HG03135 (cell line): ENCODE measurements at regions not wholly inside any gene's neighbourhood (a gene's known extent, or its start where the extent isn't known, plus 50 kb on each side); places are given as distances from the start of the nearest gene placed in this dataset.

Experiments
- ATAC-seq: cut with Tn5 transposase; IDR thresholded peaks from one replicate; pipeline ENCODE4 v1.9.1; 2021; ENCODE audit warnings: mild to moderate bottlenecking, moderate library complexity; ENCODE audit not compliant: unreplicated experiment

- no peak for ATAC-seq
Observed at GRCh38 chrX:4935401-4935800, 1222.0 kb upstream of the PRKX start.

GRCh38 chrX:4932790-4933189 is 1219.3 kb upstream of the PRKX start:
- ATAC-seq = no peak

DNA sequence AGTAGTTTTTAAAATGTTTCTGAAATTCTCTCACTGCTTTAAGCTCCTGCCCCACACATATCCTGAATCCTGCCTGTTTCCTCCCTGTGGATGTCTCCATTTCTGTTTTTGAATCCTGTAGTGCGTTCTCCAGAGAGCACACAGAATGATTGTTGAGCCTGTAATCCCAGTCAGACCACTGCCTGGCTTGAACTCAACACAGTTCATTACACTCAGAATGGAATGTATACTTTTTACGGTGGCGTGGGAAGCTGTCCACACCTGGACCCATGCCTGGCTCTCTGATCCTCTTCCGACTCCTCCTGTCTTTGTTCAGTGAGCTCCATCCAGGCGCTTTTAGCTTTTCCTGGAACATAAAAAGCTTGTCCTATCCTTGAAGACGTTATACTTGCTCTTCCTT is 1217.0 kb upstream of the PRKX start:
- no peak for ATAC-seq

- no peak for ATAC-seq
Observed at GRCh38 chrX:4925911-4926310, 1212.5 kb upstream of the PRKX start.

DNA sequence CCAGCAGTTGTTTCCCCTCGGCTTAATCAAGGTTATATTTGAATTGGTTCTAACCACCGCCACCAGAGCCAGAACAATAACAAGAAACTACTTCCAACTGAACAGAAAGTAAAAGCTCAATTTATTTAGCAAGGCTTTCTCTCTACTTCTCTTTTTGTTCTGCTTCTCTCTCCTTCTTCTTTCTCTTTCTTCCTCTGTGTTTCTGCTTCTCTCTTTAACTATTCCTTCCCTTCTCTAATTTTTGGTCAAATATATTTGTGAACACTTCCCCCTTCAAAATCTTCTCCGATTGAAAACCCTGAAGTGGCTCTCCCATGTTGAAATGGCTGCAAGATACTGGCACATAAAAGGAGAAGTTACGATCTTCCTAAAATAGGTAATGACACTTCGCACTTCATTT is 1195.9 kb upstream of the PRKX start:
- ATAC-seq = no peak

DNA sequence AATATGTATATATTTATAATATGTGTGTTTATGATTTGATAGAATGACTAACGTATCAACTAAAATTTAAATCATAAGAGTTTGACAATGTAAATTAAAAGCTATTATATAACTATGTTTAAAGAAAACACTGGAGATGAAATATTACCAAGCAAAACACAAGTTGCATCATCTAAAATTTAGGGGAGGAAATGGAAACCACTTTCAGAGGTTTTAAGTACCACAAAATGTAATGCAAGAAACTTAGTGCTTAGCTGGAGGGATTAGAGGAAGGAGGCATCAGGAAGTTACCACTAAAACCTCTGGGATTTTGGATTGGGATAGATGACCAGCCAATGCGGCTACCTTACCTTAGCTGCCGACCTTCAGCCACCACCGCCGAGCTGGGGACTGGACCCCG is 1192.1 kb upstream of the PRKX start:
- ATAC-seq = no peak

- ATAC-seq = no peak
Observed at GRCh38 chrX:4881277-4881676, 1167.8 kb upstream of the PRKX start.

DNA sequence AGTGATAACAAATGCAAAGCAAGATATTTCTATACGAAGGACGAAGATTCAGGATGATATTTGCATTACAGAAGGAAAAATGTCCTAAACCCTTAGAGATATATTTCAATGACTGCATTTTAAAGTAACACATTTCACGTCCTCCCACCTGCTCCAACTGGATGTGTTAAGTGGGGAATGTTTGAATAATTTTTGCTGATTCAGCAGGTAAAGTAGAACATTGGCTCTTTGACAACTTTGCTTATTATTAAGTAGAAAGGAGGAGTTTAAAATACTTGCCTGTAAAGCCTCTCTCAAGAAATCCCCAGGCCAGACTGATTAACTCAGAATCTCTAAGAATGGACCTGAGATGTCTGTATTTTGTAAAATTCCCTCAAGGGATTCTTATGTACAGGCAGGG is 1165.2 kb upstream of the PRKX start:
- no peak for ATAC-seq

DNA sequence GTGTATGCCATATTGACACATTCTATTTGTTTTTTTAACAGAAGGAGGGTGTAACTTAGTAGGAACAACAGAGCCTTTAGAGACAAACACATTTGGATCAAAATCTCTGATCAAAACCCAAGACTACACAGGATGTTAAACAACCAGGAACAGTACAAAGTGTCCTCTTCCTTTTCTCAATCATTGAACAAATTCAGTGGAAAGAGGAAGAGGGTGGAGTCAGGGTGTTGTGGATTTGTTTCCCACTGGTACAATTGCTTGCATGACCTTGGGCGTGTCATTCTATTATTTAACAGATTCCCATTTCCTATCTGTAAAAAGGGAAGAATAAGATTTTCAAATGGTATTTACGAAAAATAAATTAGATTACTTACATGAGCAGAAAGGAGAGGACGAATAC is 1162.8 kb upstream of the PRKX start:
- no peak for ATAC-seq

DNA sequence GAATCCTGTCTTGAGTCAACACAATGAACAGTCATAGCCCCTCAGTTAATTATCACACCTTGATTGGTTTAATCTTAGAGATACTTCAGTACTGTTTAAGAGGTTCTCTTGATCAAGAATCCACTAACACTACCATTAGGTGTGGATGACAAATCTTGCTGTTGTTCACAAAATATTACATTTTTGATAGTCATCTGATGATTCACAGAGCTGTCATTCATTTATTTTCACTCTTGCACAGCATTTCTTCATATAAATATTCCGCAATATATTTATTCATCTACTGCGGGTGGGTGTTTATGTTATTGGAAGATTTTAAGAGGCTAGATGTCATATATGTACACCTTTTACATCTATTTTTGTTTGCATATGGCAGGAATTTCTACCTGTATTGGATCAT is 1138.1 kb upstream of the PRKX start:
- ATAC-seq = no peak

- ATAC-seq = no peak
Observed at GRCh38 chrX:4850312-4850711, 1136.9 kb upstream of the PRKX start.

- no peak for ATAC-seq
Observed at GRCh38 chrX:4844376-4844775, 1130.9 kb upstream of the PRKX start.

DNA sequence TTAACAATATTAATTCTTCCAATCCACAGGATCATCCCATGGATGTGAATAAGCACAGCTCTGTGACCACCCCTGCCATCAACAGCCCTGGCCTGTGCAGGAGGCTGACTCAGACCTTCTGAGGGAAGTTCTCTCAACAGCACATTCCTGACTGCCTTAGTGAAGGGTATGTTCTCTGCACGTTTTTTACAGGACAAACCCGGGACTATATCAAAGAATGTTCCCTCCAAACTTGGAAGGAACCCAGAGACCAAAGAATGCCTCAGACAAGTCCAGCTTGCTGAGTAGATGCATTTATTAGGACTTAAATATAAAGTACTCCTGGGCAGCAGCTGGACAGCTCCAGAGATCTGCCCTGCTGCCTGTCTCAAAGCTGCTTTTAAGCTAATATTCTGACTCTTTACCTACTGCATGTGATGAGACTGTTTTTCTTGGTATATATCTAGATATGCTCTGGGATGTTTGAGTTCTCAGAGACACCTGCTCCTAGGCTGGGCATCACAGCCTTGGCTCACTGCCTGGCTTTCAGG is 1127.8 kb upstream of the PRKX start:
- ATAC-seq = no peak

- no peak for ATAC-seq
Observed at GRCh38 chrX:4831574-4831973, 1118.1 kb upstream of the PRKX start.

- ATAC-seq = no peak
Observed at GRCh38 chrX:4830880-4831557, 1117.6 kb upstream of the PRKX start.

DNA sequence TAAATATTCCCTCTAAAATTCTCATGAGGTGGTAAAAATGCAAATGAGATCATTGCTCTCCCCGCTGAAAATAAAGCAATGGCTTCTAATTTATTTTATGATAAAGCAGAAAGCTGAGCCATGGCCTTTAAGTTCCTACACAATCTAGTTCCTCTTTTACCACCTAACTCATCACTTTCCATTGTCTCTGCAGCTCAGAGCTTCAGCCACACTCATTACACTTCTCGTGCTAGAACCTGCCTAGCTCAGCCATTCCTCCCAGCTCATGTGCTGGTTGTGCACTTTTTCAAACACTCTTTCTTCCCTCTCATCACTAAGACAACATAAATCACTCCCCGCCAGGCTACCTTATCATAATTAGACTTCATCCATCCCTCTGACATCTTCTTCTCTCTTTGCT is 1112.1 kb upstream of the PRKX start:
- ATAC-seq = no peak

- no peak for ATAC-seq
Observed at GRCh38 chrX:4809571-4809970, 1096.1 kb upstream of the PRKX start.

GRCh38 chrX:4805502-4805901 is 1092.1 kb upstream of the PRKX start:
- no peak for ATAC-seq

DNA sequence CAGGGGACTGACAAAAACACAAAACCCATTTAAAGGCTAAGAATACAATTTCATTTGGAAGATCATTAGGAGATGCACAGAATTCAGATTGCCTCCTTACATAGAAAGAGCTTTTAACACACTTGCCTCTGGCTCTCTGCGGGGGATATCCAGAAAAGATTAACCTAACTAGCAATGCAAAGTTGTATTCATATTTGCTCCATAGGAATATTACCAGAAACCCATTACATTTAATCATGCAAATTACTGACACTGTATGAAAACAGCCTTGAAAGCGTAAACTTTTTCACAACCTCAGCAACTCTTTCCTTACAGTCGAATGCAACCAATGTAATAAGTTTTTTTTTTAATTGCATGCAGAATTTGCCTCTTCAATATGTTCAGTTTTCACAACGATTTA is 1087.3 kb upstream of the PRKX start:
- no peak for ATAC-seq

GRCh38 chrX:4787971-4788370 is 1074.5 kb upstream of the PRKX start:
- no peak for ATAC-seq

DNA sequence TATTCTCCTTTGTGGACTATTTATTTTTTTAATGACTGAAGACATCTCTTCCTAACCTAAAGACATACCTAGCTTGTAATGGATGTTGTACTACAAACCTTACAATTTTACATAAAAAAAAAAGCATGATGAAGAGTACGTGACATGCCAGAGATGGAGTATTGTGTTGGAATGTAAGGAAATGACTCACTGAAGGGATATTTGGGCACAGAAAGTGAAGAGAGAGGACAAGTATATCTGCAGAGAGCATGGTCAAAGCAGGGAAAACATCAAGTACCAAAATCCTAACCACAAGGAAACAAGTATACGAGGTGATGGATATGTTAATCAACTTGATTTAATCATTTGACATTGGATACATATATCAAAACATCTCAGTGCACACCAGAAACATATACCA is 1051.4 kb upstream of the PRKX start:
- ATAC-seq = no peak

DNA sequence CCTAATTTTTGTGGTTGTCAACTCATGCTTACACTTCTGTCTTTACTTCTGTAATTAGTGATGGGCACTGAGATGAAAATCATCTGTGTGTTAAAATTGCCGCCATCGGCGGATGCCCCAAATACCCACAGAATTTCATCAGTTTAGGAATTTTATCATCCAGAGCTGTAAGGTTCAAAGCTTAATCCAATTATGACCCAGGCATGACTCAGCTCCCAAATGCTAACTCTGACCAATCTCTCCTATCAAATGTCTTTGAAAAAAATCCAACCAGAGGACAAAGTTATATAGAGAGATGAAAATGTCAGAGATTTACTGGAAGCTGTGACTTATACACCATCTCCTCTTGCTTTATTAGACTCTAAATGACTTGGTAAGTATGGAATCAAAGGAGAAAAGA is 1048.7 kb upstream of the PRKX start:
- ATAC-seq = no peak

GRCh38 chrX:4754878-4755604 is 1041.6 kb upstream of the PRKX start:
- no peak for ATAC-seq
